Fibroblast of skin of right quadriceps (primary cell): ENCODE measurements at regions not wholly inside any gene's neighbourhood (a gene's known extent, or its start where the extent isn't known, plus 50 kb on each side); places are given as distances from the start of the nearest gene placed in this dataset.

Experiments
- DNase-seq: peaks from one replicate; pipeline ENCODE4 v3.0.0-alpha.2; 2013

DNA sequence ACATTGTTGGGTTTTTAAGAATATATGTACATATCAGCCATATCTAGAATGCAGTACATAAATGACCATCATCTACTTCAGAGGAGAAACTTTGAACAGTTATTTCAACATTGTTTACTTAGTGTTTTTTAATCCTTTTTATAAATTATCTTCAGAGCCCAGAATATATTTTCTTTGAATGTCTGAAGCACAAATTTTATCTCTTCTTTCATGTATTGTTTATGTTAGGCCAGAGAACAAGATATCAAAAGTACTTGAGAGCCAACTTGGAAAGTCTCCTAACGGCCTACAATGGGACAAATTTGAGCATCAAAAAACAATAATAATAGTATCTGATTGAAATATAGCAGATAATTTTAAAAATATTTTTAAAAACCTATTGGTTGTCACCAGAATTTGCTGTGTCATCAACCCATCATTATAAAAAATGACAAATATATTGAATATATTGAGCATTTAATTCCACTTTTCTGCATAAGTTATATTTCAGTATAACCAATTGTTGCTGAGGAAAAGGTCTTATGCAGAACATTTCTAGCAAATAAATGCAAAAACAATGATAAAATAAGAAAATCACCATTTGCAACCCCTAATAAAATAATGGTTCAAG, 67.5 kb upstream of the CCNG1 start:
- no peak for DNase-seq

DNA sequence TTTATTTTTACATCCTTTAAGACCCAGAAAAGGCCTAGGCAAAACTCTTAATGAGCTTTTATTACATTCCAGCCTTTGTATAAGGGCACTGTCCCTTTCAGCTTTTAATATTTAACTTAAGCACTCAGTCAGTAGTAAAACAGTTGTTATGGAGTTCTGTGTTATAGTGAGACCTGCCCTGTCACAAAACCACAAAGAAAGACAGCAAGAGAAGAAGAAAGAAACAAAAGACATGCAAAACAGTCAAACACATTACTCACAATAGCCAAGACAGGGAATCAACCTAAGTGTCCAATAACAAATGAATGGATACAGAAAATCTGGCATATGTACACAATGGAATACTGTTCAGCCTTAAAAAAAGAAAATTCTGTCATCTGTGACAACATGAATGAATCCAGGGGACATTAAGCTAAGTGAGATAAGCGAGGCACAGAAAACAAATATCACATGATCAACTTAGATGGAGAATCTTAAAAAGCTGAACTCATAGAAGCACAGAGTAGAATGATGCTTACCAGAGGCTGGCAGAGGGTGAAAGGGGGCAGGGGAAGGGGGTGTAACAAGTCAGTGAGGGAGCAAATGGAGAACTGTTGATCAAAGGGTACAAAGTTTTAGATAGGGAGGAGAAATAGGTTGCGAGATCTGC, 63.8 kb upstream of the CCNG1 start:
- no peak for DNase-seq

DNA sequence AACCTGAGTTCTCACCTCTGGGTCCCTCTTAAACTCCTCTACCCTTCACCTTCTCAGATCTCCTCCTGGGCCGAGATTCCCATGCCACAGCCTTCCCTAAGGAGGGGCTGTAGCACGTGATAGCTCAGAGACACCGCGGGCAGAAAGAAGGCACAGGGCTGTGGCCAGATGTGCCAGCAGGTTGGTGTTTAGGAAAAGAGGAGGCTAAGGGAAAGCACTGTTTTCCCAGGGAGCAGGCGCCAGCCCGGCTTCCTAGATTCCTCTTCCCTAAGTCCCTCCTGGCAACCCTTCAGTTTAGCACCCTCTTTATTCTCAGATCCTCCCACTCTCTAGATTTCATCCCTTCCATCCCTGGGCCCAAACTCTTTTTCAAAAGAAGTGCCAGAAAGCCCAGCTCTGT, 59.4 kb upstream of the CCNG1 start:
- DNase-seq: no peak

DNA sequence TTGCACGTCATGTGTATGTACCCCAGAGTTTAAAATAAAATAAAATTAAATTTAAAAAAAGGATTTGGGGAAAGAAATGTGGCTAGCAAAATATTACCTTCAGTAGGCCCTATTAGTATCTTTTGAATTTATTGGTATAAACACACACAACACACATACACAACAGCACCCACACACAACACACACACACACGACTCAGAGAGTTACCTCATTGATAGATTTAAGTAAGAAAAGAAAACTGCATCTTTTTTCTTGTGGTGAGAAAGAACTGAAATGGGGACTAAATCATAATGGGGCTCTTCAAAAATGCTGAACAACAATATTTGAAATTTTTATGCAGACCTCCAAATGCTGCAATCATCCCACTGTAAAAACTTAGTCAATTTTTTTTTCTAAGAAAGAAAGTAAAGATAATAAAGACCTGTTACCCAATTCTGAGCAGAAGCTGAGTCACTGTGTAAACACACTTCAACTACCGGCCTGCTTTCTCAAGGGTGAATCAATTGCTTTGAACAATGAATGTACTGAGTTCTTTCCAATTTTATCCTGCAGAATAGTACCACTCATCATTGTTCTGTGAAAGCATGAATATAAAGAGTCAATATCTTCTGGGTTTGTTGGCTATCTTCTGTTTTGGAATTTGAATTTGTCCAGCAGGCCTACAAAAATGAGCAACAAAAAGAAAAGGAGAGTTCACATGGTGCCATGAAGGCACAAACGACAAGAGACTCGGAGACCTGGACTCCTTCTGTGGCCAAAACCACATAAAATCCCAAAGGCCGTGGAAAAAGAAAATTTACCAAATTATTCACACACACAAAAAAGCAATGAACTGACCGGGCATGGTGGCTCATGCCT, 57.9 kb upstream of the CCNG1 start:
- peak; percentile 56 for DNase-seq

DNA sequence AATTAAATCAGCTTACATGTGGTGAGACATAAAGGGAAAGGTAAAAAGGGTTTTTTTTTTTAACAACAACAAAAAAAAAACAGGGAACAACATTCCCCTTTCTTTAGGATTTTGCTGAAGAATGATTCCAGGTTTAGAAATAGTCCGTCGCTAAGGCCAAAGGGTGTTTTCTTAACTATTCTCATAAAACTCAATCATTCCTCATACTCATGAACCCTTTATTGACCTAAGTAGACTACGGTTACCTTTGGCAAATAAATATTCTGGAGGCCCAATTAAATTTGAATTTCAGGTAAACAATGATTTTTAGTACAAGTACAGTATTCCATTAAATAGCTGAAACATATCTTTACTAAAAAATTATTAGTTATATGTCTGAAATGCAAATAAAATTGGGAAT, 55.6 kb upstream of the CCNG1 start:
- no peak for DNase-seq

DNA sequence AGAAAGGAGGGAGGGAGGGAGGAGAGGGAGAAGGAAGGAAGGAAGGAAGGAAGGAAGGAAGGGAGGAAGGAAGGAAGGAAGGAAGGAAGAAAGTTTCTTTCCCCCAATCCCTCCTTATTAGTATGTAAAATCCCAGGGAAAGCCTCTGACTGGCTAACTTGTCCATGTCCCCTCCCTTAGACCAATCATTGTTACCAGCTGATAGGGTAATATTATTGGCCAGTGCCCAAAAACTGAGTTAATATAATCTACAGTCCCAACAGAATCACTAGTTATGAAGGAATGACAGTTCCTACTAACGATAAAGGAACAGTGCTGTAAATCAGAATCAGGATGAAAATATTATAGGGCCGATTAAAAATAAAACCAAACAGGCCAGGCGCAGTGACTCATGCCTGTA, 53.6 kb upstream of the CCNG1 start:
- no peak for DNase-seq

DNA sequence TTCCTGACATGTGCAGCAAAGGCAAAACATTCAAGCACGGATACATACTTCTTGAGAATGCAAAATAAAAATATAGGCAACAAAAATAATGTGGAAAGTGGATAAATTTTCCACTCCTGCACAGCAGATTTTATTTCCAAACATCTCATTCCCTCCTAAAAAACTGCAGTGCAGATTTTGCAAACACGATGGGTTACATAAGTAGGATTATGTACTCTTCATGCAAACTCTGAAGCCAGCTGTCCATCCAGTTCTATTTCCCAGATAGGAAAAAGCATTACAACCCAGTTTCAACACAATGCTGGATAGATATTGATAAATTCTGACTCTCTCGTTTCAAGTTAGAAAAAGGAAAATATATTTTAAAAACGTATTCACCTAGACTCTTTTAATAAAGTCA, 52.7 kb upstream of the CCNG1 start:
- no peak for DNase-seq

DNA sequence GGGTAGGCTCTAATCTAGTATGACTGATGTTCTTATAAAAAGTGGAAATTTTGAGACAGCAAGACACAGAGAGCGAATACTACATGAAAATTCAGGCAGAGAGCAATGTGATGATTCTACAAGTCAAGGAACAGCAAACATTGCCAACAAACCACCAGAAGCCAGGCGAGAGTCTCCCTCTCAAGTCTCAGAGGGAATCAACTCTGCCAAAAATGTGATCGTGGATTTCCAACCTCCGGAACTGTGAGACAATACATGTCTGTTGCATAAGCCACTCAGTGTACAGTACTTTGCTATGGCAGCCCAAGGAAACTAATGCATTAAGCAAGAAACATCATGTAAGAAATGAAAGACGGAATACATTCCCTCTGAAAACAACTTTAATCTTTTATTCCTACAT, 52.1 kb upstream of the CCNG1 start:
- DNase-seq: no peak

DNA sequence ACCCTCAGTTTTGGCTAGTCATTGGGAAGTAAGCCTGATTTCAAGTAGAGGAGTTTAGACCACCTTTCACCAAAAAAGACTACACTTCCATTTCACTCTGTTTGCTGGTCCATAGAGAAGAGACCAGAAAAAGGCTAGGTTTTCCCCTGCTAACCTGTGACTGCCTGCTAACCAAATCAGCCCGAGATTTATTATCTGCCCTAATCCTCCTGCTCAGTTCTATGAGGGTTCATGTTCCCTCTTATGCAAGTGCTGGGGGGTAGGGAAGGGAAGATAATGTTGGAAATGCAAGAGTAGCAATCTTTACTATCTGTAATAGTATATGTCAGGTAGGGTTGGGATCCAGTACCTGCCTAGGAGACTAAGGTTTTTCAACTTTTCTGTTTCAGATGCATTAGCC, 51.6 kb upstream of the CCNG1 start:
- no peak for DNase-seq

DNA sequence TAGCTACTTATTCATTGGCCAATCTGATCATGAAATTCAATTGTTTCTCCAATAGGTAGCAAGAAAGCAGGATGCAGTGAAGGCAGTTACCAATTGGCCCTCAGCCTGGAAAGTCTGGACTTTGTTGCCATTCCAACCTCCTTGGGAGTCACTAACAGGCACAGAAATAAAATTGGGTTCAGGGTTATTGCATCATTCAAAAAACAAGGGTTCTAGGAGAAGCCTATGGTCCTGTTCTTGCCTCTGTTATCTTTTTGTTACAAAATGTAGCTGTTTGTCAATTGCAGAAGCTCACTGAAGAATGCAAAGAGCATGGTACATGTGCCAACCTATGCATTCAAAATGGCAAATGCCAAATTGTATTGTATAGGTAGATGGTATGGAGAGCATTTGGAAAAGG, 51.0 kb upstream of the CCNG1 start:
- no peak for DNase-seq

DNA sequence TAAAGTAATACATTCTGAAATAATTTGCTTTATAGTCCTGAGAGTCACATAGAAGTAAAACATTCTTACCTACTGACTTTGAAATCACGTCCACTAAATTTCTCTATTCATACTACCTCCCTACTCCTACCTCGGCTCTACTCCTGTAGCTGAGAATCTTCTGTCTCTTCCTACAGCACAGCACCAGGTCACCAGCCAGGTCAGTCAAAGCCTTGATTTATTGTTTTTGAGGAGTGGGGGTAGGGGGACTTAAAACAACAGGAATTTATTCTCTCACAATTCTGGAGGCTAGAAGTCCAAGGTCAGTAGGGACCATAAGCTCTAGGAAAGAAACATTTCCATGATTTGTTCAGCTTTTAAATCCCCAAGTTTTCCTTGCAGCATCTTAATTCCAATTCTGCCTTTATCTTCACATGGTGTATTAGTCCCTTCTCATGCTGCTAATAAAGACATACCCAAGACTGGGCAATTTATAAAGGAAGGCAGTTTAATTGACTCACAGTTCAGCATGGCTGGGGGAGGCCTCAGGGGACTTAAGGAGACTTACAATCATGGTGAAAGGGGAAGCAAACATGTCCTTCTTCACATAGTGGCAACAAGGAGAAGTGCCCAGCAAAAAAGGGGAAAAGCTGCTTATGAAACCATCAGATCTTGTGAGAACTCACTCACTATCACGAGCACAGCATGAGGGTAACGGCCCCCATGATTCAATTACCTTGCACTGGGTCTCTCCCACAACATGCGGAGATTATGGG, 49.6 kb upstream of the CCNG1 start:
- DNase-seq: no peak
